ENCODE measurements at regions not wholly inside any gene's neighbourhood (a gene's known extent, or its start where the extent isn't known, plus 50 kb on each side); places are given as distances from the start of the nearest gene placed in this dataset.

- TF ChIP-seq CTCF (conservative IDR thresholded peaks at IDR 0.05; ENCODE audit: low read length) = no peak
- no peak for TF ChIP-seq EZH2phosphoT487 (IDR thresholded peaks at IDR 0.05; ENCODE audit: borderline replicate concordance, low read depth, low read length)
Observed at GRCh38 chr3:76917436-76917835, 122.5 kb upstream of the ROBO2 start.
